Muscle of leg (tissue), 3 donors: ENCODE measurements at regions not wholly inside any gene's neighbourhood (a gene's known extent, or its start where the extent isn't known, plus 50 kb on each side); places are given as distances from the start of the nearest gene placed in this dataset.

Experiments
- DNase-seq: peaks from one replicate; pipeline ENCODE4 v3.0.0; 2013
- H3K27ac ChIP-seq: one replicate; pipeline ENCODE4 v1.5.1; 2013; ENCODE audit warnings: mild to moderate bottlenecking, low read length, control low read depth
- H3K27me3 ChIP-seq: one replicate; pipeline ENCODE4 v1.6.1; 2013; ENCODE audit warnings: low read length; ENCODE audit not compliant: control insufficient read depth, insufficient read depth
- H3K36me3 ChIP-seq: one replicate; pipeline ENCODE4 v1.6.1; 2013; ENCODE audit warnings: low read length; ENCODE audit not compliant: control insufficient read depth, insufficient read depth
- H3K4me1 ChIP-seq: one replicate; pipeline ENCODE4 v1.6.1; 2013; ENCODE audit warnings: low read length; ENCODE audit not compliant: control insufficient read depth, insufficient read depth
- H3K4me3 ChIP-seq: one replicate; pipeline ENCODE4 v1.5.1; 2013; ENCODE audit warnings: low read length, control low read depth
- H3K9me3 ChIP-seq: replicated peaks from 2 replicates; pipeline ENCODE4 v1.6.1; 2013; ENCODE audit warnings: low read depth, low read length; ENCODE audit not compliant: control insufficient read depth
- WGBS: methylation state at CpG from one replicate; pipeline ENCODE4 v1.1.5; 2013; ENCODE audit warnings: missing lambda C conversion rate; ENCODE audit not compliant: insufficient coverage; 5-methylcytosine and 5-hydroxymethylcytosine counted together

DNA sequence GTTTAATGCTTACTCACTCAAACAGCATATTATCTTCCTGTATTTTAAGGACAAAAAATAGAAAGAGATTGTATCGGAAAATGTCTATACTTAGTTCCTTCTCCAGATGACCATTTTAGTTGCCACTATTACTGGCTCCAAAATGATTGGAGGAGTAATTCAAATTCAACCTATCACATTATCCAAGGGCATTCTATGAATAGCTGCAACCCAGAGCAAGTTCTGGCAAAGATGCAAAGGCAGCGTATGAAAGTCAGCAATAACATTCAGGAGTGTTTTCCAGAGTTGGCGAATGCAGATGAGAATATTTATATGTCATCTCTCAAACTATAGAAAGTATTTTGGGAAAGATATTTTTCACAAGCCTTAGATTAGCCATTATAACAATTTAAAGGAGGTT is 389.8 kb upstream of the ADGRL2 start:
- no peak overlapping the region for H3K4me3 ChIP-seq
- DNase-seq, result peak; percentile 83

DNA sequence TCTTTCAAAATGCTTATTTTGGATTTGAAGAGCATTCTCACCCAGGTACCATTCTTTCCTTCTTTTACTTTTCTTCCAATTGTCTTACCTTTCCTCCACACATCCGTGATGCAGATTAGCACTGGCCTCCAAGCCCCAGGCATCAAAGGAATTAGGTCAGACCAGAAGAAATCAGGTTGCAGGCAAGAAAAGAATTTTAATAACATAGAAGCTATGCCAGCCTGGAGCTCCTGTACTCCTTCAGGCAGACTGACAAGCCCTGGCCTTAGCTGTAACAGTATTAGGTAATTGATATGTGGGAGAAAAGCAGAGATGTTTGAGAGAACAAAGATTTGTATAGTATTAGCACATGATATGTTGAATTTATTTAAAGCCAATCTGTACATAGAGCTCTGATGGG is 390.4 kb upstream of the ADGRL2 start:
- no CpG with 5 or more reads among the region's 1 CpG for WGBS
- DNase-seq, result no peak
- Histone ChIP-seq H3K36me3 (no peaks in the 10 kb centered on the region), H3K27ac (no peak overlapping the region), H3K4me1 (peaks cover 4% of the 10 kb centered on the region), H3K9me3 (no peaks in the 10 kb centered on the region), H3K4me3 (no peak overlapping the region), H3K27me3 (no peaks in the 10 kb centered on the region)

More for the DNA sequence above, 389.8 kb upstream of the ADGRL2 start:
- no peak overlapping the region for H3K27ac ChIP-seq
- H3K27me3 ChIP-seq, result no peaks in the 10 kb centered on the region
- no CpG with 5 or more reads among the region's 3 CpGs for WGBS
- no peaks in the 10 kb centered on the region for H3K36me3 ChIP-seq
- H3K4me1 ChIP-seq, result peaks cover 4% of the 10 kb centered on the region
- H3K9me3 ChIP-seq, result no peaks in the 10 kb centered on the region

DNA sequence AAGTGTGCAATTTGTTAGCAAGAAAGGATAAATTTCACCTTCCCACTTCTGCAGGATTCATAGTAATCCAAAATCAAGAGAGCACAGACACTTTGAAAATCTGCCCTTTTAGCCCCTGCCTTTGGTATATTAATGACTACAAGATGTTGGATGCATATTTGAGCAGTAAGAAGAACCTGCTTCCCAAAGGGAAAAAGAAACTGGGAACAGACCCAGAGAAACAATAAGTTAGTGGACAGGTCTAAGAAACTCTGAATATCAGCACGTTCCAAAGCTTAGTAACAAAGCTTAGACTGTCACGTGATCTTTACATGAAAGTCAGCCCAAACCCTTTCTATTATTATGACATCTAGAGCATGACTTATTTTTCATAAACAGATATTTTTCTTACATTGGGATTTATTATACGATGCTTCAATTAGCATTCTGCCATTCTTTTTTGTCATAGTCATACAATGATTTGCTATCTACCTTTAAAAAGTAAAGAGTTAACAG is 390.9 kb upstream of the ADGRL2 start:
- Histone ChIP-seq H3K27ac (no peak overlapping the region), H3K36me3 (no peaks in the 10 kb centered on the region)
- peak; percentile 93 for DNase-seq

GRCh38 chr1:81409262-81409661 is 391.5 kb upstream of the ADGRL2 start:
- no peak overlapping the region for H3K27ac ChIP-seq
- H3K27me3 ChIP-seq, result no peaks in the 10 kb centered on the region
- peaks cover 4% of the 10 kb centered on the region for H3K4me1 ChIP-seq
- H3K9me3 ChIP-seq, result no peaks in the 10 kb centered on the region
- no peak overlapping the region for H3K4me3 ChIP-seq
- DNase-seq, result peak; percentile 73
- no peaks in the 10 kb centered on the region for H3K36me3 ChIP-seq

More for the DNA sequence above, 390.9 kb upstream of the ADGRL2 start:
- Histone ChIP-seq H3K27me3 (no peaks in the 10 kb centered on the region), H3K4me3 (no peak overlapping the region), H3K9me3 (no peaks in the 10 kb centered on the region), H3K4me1 (peaks cover 4% of the 10 kb centered on the region)
- no CpG with 5 or more reads among the region's 3 CpGs for WGBS

- no peaks in the 10 kb centered on the region for H3K36me3 ChIP-seq
- no peak overlapping the region for H3K4me3 ChIP-seq
- no peak overlapping the region for H3K27ac ChIP-seq
- no peak for DNase-seq
- H3K27me3 ChIP-seq, result no peaks in the 10 kb centered on the region
- peaks cover 4% of the 10 kb centered on the region for H3K4me1 ChIP-seq
- WGBS, result no CpG with 5 or more reads among the region's 6 CpGs
- no peaks in the 10 kb centered on the region for H3K9me3 ChIP-seq
These were observed 392.3 kb upstream of the ADGRL2 start for GRCh38 chr1:81408419-81408818.

DNA sequence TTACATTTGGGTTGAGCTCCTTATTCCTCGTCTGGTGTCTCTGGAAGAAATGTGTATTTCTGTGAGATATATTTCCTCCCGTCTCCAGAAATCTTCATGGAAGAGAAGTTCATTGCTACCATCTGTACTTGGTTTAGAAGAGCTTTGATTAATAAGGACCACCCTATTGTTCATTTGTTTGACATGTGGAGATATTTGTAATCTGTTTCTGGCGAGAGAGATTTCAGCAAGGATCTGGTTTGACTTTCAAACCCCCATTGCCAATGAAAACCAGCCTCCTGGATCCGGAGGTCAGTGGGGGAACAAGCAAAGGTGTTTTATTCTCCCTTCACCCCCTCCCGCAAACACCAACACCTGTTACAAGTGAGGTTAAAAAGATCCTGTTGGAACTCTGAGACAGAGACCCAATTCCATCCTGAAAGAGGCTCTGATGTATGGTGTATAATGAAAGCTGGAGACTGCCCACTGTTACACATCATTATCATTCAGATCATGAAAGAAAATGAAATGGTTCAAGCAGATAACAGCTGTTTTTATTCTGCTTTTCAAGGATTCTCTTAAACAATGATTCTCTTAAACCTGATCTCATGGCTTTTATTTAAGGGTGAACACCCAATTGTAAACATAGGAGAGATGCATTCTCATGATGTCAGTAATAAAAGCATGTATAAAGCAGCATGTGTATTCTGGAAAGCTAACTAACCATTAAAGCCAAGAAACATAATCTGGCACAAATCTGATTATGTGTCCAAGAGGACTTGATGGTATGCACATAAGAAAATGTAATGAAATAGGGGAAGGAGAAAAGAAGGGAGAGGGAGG is 393.5 kb upstream of the ADGRL2 start:
- peaks cover 4% of the 10 kb centered on the region for H3K4me1 ChIP-seq
- no peak overlapping the region for H3K4me3 ChIP-seq
- DNase-seq, result peak; percentile 87
- H3K36me3 ChIP-seq, result no peaks in the 10 kb centered on the region
- no peaks in the 10 kb centered on the region for H3K9me3 ChIP-seq
- no CpG with 5 or more reads among the region's 5 CpGs for WGBS
- peak overlapping the region; percentile 65 for H3K27ac ChIP-seq
- no peaks in the 10 kb centered on the region for H3K27me3 ChIP-seq

GRCh38 chr1:81406292-81406999 is 394.3 kb upstream of the ADGRL2 start:
- Histone ChIP-seq H3K4me3 (no peak overlapping the region), H3K27me3 (no peaks in the 10 kb centered on the region), H3K9me3 (no peaks in the 10 kb centered on the region), H3K27ac (peak overlapping the region; percentile 62), H3K4me1 (peaks cover 4% of the 10 kb centered on the region), H3K36me3 (no peaks in the 10 kb centered on the region)
- peak; percentile 51 for DNase-seq
- WGBS, result 35% methylated on average over 2 of the region's 8 CpGs

- Histone ChIP-seq H3K27me3 (no peaks in the 10 kb centered on the region), H3K36me3 (no peaks in the 10 kb centered on the region), H3K4me1 (no peaks in the 10 kb centered on the region), H3K27ac (no peak overlapping the region), H3K9me3 (peaks cover 5% of the 10 kb centered on the region), H3K4me3 (no peak overlapping the region)
- DNase-seq, result no peak
These were observed 402.7 kb upstream of the ADGRL2 start for GRCh38 chr1:81398041-81398440.

DNA sequence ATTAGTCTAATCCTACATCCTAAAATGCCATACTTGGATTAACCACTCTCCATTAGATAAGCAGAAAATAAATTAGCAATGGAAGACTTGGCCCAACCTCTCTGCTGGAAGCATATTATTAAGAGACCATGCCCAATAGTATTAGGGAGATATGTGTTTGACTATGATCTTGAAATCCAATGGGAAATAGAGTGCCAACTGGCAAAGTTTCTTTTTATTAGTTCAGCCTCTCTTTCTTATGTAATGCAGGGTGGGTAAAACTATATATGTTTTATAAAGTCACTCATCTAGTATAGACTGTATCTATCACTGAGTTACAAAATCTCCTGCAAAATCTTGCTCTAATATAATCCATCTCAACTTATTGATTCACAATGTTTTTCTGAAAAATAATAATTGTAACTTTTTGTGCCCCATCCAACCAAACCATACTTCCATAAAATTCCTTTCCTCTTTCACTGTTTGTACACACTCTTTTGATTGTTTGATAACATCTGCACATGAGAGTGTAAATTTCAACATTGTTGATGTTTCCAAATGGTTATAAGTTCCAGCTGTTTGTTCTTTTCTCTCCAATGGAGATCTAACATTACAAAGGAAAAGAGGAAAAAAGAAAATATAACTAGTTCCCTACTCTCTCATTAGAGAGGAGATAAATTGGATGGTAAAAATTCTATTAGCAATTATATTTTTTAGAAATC is 408.1 kb upstream of the ADGRL2 start:
- no peaks in the 10 kb centered on the region for H3K27me3 ChIP-seq
- H3K4me1 ChIP-seq, result no peaks in the 10 kb centered on the region
- no peak overlapping the region for H3K27ac ChIP-seq
- peak; percentile 33 for DNase-seq
- no peak overlapping the region for H3K4me3 ChIP-seq
- no peaks in the 10 kb centered on the region for H3K36me3 ChIP-seq
- no peaks in the 10 kb centered on the region for H3K9me3 ChIP-seq

- Histone ChIP-seq H3K9me3 (no peaks in the 10 kb centered on the region), H3K4me1 (no peaks in the 10 kb centered on the region), H3K27ac (no peak overlapping the region), H3K36me3 (no peaks in the 10 kb centered on the region), H3K27me3 (no peaks in the 10 kb centered on the region), H3K4me3 (no peak overlapping the region)
- DNase-seq, result no peak
- WGBS, result 62% methylated on average over 3 of the region's 4 CpGs
These were observed 409.5 kb upstream of the ADGRL2 start for GRCh38 chr1:81391125-81391828.
